GM18861 (cell line): ENCODE measurements at regions not wholly inside any gene's neighbourhood (a gene's known extent, or its start where the extent isn't known, plus 50 kb on each side); places are given as distances from the start of the nearest gene placed in this dataset.
A peak's percentile ranks its signal among the peaks of the same experiment; 100 is the strongest.

Experiments
- ATAC-seq: cut with Tn5 transposase; IDR thresholded peaks from one replicate; pipeline ENCODE4 v1.9.1; 2021; ENCODE audit not compliant: unreplicated experiment

DNA sequence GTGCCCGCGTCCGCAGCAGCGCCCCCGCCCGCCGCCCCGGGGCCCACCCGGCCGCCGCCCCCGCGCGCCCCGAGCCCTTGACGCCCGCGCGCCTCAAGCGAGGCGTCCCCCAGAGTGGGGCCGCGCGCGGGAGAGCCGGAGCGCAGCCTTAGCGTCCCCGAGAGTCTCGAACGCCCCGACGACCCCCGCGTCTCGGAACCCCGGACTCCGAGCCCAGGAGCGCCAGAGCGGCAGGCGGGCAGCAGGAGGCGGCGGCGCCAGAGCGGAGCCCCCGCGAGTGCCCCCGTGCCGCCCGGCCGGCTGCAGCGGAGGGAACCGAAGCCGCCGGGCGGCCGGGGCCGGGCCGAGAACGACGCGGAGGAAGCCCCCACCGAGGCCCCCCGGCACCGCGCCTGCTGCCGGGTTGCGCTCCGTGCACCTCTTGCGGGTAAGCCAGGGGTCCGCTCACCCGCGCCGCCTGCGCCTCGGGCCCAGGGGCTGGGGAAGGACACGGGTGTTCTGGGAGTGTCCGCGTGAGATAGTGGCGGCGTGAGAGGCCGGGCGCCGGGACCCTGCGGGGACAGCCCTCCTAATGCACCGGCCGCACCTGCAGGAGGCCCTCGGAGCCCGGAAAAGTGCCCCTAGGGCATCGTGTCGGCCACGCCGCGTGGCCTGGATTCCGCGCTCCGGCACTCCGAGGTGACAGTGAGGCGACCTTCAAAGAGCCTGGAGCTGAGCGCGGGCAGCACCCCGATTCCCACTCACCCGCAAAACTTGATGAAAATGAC lies 52.0 kb upstream of the ULK4 start:
- peak; percentile 1 for ATAC-seq

DNA sequence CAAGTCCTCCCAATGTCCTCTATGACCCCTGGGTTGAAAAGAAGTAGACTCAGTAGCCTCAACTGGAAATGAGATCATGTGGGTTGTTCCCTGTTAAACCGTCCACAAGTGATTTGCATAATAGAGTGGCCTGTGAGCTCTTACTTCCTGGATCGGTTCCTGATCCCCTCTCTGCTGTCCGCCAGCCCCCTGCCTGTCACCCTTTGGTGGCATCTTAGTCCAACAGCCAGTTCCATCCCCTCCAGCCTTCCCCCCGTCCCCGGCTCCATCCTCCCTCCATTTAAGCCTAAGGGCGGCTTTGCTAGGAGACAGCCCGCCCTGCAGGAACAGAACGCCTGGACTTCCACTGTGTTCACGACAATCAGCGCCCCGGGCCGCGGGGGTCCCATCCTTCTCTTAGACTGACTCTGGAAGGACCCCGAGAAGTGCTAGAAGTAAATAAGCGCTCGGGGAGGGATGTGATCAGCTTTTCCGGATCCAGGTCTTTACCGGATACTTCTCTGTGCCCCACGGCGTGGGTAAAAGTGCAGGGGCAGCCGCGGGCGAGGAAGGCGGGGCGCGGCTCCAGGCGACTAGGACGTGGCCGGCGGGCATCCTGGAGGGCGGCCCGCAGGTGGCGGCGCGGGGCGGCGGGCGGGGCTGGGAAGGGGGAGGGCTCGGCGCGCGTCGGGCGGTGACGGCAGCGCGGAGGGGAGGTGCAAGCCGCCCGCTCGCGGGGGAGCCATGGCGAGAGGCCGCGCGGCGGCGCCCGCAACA lies 51.2 kb upstream of the ULK4 start:
- ATAC-seq = peak; percentile 80

DNA sequence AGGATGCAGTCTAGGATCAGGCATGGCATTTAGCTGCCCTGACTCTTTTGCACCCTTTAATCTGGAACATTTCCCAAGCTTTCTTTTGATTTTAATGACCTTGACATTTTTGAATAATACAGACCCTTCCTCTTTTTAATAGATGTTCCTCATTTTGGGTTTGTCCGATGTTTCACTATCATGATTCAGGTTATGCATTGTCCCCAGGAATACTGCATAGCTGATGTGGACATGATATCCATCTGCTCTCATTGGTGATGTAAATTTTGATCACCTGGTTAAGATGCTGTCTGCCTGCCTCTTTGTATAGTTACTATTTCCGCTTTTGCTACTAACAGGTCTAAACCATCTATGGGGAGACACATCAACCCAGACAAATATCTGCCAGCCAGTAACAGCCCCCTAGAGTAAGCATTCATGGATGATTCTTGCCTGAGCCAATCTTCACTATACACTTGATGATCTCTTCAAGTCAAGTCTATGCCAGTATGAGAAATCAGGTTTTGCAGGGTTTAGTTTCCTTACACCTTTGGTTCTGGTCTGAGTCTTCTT lies 50.6 kb upstream of the ULK4 start:
- peak; percentile 30 for ATAC-seq
